GM21717 (cell line): ENCODE measurements at regions not wholly inside any gene's neighbourhood (a gene's known extent, or its start where the extent isn't known, plus 50 kb on each side); places are given as distances from the start of the nearest gene placed in this dataset.

Source experiments
- ATAC-seq: cut with Tn5 transposase; IDR thresholded peaks from one replicate; pipeline ENCODE4 v1.9.1; 2021; ENCODE audit warnings: mild to moderate bottlenecking, moderate library complexity; ENCODE audit not compliant: unreplicated experiment

DNA sequence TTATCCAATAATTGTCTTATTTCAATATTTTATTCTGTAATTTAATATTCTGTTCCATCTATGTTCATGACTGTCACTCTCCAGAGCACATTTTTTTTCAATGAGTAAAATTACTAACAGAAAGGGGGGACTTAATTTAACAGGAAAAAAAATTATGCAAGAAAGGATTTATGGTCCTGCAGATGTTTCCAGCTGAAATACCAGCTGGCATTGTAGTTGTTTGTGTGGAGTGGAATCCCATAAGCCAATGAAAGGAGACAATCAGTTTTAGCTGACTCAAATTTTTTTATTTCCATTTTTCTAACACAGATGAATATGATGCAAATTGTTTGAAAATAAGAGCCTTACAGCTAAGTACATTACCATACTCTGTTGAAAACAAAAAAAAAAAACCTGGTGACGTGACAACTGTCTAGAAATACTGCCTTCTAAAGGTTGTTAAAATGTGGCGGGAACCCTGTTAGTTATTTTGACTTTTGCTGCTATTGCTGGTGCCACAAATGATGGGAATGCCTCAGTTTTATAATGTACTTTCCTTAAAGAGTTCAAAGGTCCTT, 389.1 kb downstream of the ETS1 start:
- ATAC-seq = no peak

DNA sequence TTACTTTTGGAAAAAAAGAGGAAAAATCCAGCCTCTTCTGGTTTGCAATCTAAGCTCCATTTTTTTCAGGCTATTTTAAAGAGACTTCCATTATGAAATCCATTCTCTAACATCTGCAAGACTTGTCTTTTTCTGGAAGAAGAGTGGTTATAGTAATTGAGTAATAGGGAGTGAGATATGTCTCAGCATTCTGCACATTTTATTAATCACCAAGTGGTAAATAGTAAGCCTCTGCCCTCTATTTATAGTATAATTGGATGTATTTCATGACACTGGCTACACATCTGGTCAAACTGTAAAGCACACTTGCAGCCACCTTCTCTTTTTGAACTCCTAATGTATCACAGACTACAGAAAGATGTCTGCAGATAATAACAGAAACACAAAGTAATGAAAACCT, 391.1 kb downstream of the ETS1 start:
- no peak for ATAC-seq

DNA sequence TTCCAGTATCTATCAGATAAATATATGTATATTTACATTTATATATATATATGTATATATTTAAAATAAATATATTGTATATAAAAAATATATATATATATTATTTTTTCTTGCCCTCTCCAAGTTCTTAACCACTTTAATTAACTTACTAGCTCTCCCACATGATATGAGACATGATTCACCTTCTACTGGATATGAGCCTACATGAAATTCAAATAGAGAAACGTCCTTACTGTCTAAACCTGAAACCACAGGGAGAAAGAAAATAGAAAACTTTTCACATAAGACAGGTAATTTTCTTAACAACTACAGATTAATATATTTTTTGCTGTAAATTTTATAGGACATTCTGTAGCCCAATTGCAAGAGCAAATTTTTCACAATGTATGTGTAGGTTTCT, 391.6 kb downstream of the ETS1 start:
- no peak for ATAC-seq

DNA sequence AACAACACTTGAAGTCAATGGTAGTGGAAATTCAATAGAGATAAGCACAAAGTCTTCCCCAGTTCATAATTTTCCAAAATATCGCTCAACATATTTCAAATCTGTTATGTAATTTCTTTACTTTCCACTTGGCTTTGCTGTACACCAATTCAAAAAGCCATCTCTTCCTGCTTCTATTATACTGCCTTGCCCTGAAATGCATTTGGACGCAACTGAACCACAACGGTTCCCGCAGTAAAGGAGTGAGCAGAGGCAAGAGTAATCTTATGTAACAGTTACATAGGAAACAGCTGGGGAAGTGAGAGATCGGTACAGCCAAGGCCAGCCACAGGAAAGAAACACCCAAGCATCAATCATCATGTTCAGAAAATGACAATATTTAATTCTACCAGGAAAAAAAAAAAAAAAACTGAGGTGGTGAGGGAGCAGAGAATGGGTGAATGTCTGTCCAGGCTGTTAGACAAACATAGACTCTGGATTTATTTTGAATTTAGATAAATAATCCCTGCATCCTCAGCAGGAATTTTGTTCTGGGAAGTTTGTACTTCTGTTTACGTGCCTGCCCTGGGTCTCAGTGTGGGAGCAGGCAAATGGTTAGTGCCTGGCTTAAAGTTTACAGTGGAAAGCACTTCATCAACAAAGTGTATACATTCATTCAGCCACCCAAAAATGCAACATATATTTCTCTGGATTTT, 392.2 kb downstream of the ETS1 start:
- no peak for ATAC-seq

DNA sequence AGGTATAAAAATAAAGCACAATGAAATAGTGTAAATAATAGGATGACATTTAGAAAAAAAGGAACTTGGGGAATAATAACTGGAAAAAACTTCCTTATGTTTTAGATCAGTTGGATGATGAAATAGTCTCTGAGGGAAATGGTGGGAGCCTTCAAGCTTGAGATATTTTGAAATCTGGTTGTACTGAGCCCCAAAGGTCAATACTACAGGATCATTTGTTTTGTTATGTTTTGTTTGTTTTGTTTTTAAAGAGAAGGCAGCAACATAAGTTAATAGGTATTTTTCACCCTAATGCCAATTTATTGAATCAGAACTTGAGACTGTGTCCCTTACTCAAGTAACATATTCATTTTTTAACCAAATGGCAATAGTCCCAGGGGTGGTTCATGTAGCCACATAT, 393.1 kb downstream of the ETS1 start:
- no peak for ATAC-seq

DNA sequence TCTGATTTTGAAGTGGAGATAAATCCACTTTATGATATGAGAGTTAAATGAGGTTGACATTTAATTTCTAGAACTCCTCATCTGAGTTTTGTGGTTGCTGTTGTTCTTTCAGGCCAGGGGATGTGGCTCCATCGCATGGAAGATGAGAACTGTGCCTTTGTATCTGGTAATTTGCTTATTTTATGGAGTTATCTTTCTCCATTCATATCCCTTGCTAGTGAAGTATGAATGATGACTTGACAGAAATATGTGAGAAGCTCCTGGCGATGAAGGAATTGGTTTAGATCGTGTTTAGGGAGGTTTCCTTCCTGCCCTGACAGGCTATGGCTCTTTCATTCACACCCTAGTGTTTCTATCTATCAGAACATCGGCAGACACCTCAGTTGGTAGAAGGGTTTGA, 393.7 kb downstream of the ETS1 start:
- ATAC-seq = no peak

DNA sequence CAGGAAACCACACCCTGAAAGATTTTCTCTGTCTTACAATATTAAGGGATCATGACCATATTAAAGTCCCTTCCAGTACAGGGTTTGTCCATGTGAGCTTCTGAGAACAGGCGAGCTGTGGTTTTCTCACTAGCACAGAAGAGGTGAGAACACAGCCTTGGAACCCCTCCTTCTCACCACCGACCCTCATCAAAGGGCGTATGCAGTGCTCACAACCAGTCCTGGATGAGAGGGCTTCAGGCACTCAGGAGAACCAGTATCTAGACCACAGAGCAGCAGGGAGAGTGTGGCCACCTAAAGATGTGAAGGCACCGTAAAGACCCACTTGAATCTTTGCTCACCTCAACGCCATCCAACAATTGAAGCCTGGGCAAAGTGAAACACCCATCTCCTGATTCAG, 397.0 kb downstream of the ETS1 start:
- ATAC-seq = no peak

DNA sequence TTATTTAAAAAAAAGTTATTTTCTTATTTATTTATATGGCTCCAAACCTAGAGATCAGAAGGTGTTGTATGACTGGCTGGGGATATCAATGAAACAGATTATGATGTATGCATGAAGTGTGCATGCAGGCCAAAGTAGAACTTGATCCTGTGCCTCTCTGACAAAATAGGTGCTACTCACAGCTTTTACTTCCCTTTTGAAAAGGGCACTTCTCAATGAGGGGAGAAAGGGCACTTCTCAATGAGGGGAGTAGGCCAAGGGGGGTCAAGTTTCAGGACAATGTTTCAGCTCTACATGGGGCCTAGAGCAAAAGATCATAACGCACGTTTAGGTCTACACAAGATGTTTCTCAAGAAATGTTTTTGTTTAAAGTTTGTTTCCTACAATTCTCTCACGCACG, 397.5 kb downstream of the ETS1 start:
- no peak for ATAC-seq

DNA sequence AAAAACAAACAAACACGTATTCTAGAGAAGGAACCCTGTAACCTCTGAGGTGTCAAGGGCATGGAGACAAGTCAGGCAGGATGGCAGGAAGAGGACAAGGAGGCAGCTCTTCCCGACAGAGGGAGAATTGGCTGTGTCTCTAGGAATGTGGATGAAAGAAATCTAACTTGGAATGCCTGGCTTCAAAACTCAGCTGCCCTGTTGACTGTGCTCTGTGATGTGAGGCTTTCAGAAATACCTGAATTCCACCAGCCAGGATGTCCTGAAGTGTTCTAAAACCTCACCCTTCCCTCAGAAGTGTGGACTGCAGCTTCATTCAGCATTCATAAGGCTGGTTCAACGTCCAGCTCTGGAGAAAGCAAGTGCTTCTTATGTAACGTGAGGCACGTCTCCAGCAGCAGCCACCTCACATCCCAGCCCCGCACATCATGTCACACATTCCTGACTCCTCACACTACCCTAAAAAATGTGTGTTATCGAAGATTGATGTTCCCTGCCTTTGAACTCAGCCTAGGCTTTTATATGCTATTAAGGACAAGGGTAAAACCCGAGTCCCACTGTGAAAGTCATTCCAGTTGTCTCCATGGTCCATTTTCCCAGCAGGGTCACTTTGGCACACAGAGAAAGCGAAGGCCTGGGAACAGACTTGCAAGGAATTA, 398.9 kb downstream of the ETS1 start:
- no peak for ATAC-seq

DNA sequence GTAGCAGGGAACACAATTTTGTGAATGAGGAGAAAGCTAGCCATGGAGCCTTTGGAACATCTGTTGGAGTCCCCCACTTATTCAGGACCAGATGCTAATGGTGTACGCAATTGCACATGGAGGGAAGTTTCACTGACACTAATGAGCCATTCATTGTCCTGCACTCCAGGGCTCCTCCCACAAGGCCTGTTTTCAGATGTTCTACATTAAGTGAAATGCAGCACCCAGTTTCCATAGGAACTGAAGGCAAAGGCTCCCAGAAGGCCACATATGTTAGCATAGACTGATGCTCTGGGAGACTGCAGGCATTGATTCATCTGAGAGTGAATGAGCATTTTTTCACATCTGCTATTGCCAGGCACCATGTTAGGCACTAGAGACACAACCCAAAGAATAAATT, 399.5 kb downstream of the ETS1 start:
- no peak for ATAC-seq

DNA sequence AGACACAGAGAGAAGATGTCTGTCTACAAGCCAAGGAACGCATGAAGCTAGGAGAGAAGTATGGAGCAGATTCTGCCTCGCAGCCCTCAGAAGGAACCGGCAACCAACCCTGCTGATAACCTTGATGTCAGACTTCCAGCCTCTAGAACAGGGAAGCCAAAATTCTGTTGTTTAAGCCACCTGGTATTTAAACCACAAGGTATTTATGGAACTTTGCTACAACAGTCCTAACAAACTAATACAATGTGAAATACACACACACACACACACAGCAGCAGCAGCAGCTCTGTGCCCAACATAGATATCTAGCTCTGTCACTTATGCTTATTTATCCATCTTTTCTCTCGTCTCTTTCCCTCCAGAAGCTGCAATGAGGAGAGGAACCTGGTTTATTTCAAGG, 400.0 kb downstream of the ETS1 start:
- no peak for ATAC-seq

DNA sequence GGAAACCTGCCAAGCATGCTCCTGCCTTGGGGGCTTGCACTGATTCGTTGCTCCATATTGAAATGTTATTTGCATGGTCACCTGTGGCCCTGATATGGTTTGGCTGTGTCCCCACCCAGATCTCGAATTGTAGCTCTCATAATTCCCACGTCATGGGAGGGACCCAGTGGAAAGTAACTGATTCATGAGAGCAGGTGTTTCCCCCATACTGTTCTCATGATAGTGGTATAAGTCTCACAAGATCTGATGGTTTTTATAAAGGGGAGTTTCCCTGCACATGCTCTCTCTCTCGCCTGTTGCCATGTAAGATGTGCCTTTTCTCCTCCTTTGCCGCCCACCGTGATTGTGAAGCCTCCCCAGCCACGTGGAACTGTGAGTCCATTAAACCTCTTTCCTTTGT, 402.4 kb downstream of the ETS1 start:
- no peak for ATAC-seq

DNA sequence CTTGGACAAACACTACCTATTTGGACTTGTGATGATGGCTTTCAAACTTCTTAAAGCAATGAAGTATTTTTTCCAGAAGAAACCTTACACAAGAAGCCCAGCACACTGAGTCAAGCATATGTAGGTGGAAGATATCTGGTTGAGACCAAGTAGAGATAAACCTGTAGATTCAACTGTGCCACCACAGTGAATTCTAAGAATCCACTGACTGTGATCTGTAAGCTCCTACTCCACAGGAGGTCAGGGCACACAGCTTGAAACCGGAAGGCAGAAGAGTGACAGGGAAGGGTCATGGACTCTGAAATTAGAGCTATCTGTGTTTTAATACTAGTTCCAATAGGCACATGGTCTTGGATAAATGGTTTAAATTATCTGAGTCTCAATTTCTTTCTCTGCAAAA, 404.5 kb downstream of the ETS1 start:
- ATAC-seq = no peak

DNA sequence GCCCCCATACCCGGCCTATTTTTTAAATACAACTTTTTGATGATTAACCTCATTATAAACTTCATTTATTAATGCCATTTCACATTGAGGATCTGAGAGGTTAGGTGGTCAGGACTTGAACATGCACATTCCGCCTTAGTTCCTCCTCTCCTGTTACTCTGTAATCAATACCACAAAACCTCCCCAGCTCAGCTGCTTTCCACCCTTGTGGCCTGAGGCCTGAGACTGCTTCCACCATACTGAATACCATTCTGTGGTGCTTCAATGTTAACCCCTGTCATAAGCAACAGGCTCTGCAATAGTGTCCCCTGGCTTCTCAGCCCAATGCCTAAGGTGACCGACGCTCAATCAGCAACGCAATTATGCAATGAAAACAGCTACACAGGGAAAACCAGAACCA, 405.4 kb downstream of the ETS1 start:
- no peak for ATAC-seq

DNA sequence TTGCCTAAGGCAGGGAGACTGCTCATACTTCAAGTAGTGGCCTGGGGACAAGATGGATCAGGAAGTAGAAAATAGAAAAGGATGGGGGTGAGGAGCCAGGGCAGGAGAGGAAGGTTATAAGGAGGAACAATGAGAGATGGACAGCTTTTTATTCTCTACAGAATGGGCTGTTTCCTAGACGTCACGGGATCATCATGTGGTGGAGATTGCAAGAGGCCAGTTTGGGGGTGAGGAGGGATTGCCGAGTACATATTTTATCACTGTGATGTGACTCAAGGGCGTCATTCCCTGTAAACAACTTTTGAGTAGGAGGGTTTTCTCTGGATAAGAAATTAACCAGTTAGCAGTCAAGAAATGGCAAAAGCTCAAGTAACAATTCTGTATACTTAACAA, 406.3 kb downstream of the ETS1 start:
- ATAC-seq = no peak

DNA sequence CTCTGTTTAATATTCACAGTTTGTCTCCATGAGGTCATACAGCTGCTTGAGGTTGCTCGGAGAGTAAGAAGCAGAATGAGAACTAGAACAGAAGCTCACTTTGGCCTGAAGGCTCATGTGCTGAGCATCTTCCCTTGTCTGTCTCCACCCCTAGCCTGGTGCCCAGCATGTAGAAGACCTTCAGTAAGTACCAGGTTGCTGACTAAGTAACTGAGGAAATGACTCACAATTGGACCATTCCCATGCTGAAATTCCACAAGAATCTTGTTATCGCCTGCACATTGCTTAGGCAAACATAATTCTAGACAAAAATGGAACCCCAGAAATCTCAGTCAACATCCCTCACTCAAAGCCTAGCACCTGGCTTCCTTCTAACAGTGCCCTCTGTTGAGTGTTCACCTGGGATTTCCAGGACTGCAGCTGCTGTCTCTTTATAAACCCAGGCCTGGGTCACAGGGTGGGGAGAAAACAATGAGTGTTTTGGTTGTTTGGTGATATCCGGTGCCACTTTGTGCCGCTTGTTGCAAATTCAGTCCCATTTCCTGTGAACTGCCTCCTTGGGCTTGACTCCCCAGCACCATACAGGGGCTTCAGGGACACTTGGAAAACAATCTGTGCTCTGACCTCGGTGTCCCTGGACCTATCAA, 406.8 kb downstream of the ETS1 start:
- no peak for ATAC-seq

DNA sequence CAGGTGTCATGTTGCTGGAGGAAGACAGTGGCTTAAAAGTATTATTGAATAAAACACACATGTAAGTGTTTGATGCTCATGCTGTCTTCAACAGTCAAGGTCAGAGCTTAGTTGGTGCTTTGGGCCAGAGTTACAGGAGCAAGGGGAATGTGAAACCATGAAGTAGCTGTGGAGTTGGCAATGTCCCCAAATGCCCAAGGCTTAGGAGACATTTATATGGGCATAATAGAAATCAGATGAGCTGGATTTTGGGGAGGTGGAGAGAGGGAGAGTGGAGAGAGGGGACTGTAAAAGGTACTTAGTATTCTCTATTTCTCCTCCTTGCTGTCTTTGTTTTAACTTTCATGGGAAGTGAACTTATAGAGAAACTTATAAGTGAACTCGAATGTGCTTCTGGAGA, 407.8 kb downstream of the ETS1 start:
- ATAC-seq = no peak

DNA sequence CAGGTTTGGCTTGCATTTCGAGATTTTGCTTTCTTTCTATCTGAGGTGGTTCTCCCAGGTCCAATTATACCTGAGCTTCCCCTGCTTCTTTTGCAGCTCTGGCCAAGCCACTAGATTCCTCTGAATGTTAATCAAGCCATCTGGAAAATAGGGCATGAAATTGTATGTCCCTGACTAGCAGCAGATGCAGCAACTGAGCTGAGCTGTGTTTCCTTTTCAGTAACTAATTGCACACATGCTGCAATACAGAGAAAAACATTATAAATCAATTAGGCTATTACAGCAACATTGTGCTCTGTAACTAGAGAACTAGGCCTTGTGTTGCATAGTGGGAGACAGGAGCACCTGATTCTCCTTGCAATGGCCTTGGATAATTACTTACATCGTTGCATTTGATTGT, 408.3 kb downstream of the ETS1 start:
- ATAC-seq = no peak

DNA sequence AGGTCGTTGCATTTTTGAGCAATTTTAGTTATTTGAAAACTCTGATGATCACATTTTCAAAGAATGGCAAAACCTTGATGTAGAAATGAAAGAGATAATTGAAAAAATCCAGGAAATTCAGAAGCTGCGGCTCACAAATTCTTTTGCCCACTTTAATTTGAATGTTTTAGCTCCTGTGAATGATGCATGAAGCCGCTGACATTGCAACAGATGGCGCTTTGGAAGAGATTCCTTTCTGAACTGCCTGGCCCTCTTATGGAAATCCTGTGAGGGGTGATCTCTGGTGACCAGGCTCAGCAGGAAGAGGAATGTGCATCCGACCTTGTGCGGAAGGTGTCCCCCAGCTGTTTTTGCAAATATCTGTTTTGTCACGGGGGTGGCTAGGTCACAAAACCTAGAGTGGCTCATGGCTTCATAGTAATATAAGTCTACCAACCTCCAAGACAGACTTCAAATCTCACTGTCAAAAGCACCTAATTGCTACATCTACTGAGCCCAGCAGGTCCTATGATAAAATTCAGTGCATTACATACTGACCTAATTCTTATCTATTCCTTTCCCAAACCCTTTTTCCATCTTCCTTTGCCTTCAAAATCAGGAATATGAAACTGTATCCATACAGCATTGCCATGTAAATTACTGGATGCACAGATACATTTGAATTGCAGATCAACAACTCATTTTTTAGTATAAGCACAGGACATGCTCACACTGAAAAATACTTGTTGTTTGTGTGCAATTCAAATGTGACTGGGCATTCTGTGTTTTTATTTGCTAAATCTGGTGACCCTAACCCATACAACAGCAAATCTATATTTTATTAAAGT, 412.7 kb downstream of the ETS1 start:
- ATAC-seq = no peak

DNA sequence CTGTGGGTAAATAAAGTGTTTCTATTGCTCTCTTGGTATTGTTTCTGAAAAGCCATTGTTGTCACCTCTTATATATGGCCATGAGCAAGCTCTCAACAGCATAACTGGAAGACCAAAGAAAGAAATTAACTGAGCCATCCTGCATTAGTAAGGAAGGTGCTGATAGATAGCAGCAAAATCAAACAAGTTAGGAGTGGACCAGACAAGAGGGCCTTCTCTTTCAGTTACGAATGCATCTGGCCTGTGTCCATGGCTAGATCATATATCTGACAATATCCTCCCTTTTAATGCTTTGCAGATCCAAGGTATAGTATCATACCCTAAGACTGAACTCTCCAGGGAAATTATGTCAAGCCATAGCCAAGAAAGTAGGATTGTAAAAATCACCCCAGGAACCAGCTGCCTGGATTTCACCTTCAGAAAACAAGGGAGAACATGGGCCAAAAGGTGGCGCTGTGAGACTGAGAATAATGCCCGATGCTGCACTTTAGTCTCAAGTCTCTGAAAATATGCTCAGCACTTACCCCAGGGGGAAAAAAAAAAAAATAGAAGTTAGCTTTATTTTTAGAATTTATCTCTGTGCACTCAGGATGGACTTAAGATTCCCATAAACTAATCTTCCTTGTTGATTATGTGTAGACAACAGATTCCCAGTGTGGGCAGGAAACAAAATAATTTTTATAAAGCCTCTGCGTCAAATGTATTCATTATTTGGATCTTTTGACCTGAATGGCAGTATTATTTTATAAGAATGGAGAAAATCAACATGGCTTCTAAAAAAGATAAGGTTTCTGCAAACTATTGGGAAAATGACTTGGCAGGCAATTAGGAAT, 415.1 kb downstream of the ETS1 start:
- peak; percentile 70 for ATAC-seq
